Progenitor cell of endocrine pancreas (in vitro differentiated cells): ENCODE measurements at regions not wholly inside any gene's neighbourhood (a gene's known extent, or its start where the extent isn't known, plus 50 kb on each side); places are given as distances from the start of the nearest gene placed in this dataset.
A peak's percentile ranks its signal among the peaks of the same experiment; 100 is the strongest.

ENCODE experiments used
- DNase-seq: peaks from one replicate; pipeline ENCODE4 v3.0.0; 2021; ENCODE audit warnings: low spot score; ENCODE audit not compliant: unreplicated experiment
- H3K27ac Mint-ChIP-seq: 2 replicates; pipeline ENCODE4 v1.8.0; 2021; ENCODE audit warnings: mild to moderate bottlenecking, moderate library complexity, mixed read lengths
- H3K27me3 Mint-ChIP-seq: 2 replicates; pipeline ENCODE4 v1.8.0; 2021; ENCODE audit warnings: mixed read lengths
- H3K36me3 Mint-ChIP-seq: 2 replicates; pipeline ENCODE4 v1.8.0; 2022; ENCODE audit warnings: mixed read lengths; ENCODE audit not compliant: insufficient read depth
- H3K4me1 Mint-ChIP-seq: 2 replicates; pipeline ENCODE4 v1.8.0; 2021; ENCODE audit warnings: low read depth, mixed read lengths
- H3K4me3 Mint-ChIP-seq: 2 replicates; pipeline ENCODE4 v1.8.0; 2021; ENCODE audit warnings: low read depth, mild to moderate bottlenecking, moderate library complexity, mixed read lengths
- H3K9me3 Mint-ChIP-seq: 2 replicates; pipeline ENCODE4 v1.8.0; 2021; ENCODE audit warnings: low read depth, mixed read lengths
- CTCF ChIP-seq: fragments of 200-600 bp; sonication (generic); IDR thresholded peaks from one replicate; pipeline ENCODE4 v1.5.0; 2021; ENCODE audit warnings: antibody characterized with exemption, mild to moderate bottlenecking; ENCODE audit not compliant: unreplicated experiment

GRCh38 chr9:86434039-86434726 is 80.0 kb upstream of the TUT7 start:
- Mint-ChIP-seq H3K36me3 (no peaks in the 10 kb centered on the region), H3K27me3 (no peaks in the 10 kb centered on the region), H3K4me3 (no peak overlapping the region), H3K4me1 (no peaks in the 10 kb centered on the region), H3K27ac (no peak overlapping the region), H3K9me3 (peaks cover 7% of the 10 kb centered on the region)
- peak; percentile 78 for TF ChIP-seq CTCF
- DNase-seq, result no peak

GRCh38 chr9:86424251-86424891 is 70.2 kb upstream of the TUT7 start:
- Mint-ChIP-seq H3K36me3 (no peaks in the 10 kb centered on the region), H3K4me3 (no peak overlapping the region), H3K27me3 (peaks cover 4% of the 10 kb centered on the region), H3K9me3 (peaks cover 3% of the 10 kb centered on the region), H3K4me1 (peaks cover 3% of the 10 kb centered on the region), H3K27ac (no peak overlapping the region)
- TF ChIP-seq CTCF, result no peak
- DNase-seq, result no peak

- peak; percentile 82 for TF ChIP-seq CTCF
- Mint-ChIP-seq H3K27me3 (peaks cover 2% of the 10 kb centered on the region), H3K36me3 (no peaks in the 10 kb centered on the region), H3K4me1 (peaks cover 4% of the 10 kb centered on the region), H3K9me3 (no peaks in the 10 kb centered on the region), H3K27ac (no peak overlapping the region), H3K4me3 (no peak overlapping the region)
- no peak for DNase-seq
Measured at GRCh38 chr9:86413971-86414880, 60.0 kb upstream of the TUT7 start.

GRCh38 chr9:86410281-86410680 is 56.1 kb upstream of the TUT7 start:
- H3K27me3 Mint-ChIP-seq, result peaks cover 14% of the 10 kb centered on the region
- H3K27ac Mint-ChIP-seq, result no peak overlapping the region
- H3K4me1 Mint-ChIP-seq, result peaks cover 24% of the 10 kb centered on the region
- no peak for DNase-seq
- no peak overlapping the region for H3K4me3 Mint-ChIP-seq
- no peak for TF ChIP-seq CTCF
- no peaks in the 10 kb centered on the region for H3K9me3 Mint-ChIP-seq
- no peaks in the 10 kb centered on the region for H3K36me3 Mint-ChIP-seq

GRCh38 chr9:86408121-86408520 is 53.9 kb upstream of the TUT7 start:
- peaks cover 16% of the 10 kb centered on the region for H3K27me3 Mint-ChIP-seq
- no peak for TF ChIP-seq CTCF
- no peak for DNase-seq
- no peak overlapping the region for H3K27ac Mint-ChIP-seq
- no peaks in the 10 kb centered on the region for H3K9me3 Mint-ChIP-seq
- no peaks in the 10 kb centered on the region for H3K36me3 Mint-ChIP-seq
- H3K4me1 Mint-ChIP-seq, result peaks cover 26% of the 10 kb centered on the region
- no peak overlapping the region for H3K4me3 Mint-ChIP-seq
